C4-2B (cell line): ENCODE measurements at regions not wholly inside any gene's neighbourhood (a gene's known extent, or its start where the extent isn't known, plus 50 kb on each side); places are given as distances from the start of the nearest gene placed in this dataset.

Experiments
- CTCF ChIP-seq: fragments of 450-650 bp; conservative IDR thresholded peaks from 2 replicates; pipeline ENCODE4 v1.5.1; 2017; ENCODE audit warnings: mild to moderate bottlenecking
- ZFX ChIP-seq: fragments of 450-650 bp; IDR thresholded peaks from 2 replicates; pipeline ENCODE4 v1.6.1; 2017

GRCh38 chr4:188300385-188300784 is 161.1 kb downstream of the TRIML1 start:
- TF ChIP-seq CTCF (no peak), ZFX (no peak)
